ENCODE measurements at regions not wholly inside any gene's neighbourhood (a gene's known extent, or its start where the extent isn't known, plus 50 kb on each side); places are given as distances from the start of the nearest gene placed in this dataset.
A peak's percentile ranks its signal among the peaks of the same experiment; 100 is the strongest.
"Not testable (repeated sequence)": the region's sequence is repeated elsewhere in the genome, so short reads cannot be mapped to it uniquely, and the experiment has no call there.

GRCh38 chr4:147173797-147174432, 228.3 kb upstream of the TTC29 start:
- no peak for DNase-seq

DNA sequence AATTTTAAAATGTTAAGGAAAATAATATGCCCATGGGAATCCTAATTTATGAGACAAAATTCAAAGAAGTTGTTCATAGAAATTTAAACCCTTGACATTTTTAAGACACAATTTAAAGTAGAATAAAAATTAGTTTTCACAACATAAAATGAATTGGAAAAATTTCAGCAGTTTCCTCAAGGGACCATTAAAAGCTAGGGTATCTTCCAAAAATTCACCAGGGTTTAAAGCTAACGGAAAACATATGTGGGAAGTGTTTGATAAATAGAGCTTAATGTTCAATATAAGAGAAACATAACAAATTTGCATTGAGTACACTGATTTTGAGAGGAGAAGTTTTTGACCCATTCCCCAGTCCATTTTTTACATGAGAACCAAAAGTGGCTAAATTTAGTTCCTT, 228.9 kb upstream of the TTC29 start:
- no peak for DNase-seq

DNA sequence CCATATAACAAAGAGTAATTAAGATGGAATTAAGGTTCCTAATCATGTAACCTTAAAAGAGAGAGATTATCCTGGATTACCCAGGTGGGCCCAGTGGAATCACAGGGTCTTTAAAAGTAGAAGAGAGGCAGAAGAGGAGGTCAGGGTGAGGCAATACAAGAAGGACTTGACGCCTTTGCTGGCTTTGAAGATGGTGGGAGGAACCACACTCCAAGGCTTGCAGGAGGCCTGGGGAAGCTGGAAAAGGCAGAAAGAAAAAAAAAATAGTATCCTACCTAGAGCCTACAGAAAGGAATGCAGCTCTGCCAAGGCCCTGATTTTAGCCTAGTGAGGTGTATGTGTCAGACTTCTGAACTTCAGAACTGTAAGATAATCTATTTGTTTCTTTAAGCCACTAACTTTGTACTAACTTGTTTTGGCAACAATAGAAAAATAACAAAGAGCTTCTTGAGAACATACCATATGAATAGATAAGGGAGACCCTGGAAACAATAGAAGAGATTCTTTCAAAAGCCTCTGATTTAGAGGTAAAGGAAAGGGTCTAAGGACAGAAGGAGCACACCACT, 229.9 kb upstream of the TTC29 start:
- no peak for DNase-seq

GRCh38 chr4:147182041-147182440, 236.4 kb upstream of the TTC29 start:
- no peak for DNase-seq

DNA sequence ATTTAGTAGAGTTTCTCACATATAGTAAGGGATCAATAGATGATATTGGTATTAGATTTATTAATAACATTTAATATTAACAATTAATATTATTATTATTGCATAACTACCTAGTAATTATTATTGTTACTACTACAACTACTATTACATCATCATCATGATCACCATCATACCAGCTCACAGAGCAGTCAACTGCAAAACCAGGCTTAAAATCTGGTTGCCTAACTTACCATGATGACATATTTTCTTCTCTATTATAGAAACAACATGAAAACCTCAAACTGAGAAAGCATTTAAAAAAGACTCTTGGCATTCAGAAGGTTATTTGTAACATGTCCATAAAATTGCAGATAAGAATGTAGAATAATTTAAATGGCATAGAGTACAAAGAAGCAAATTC, 247.0 kb upstream of the TTC29 start:
- DNase-seq = no peak

DNA sequence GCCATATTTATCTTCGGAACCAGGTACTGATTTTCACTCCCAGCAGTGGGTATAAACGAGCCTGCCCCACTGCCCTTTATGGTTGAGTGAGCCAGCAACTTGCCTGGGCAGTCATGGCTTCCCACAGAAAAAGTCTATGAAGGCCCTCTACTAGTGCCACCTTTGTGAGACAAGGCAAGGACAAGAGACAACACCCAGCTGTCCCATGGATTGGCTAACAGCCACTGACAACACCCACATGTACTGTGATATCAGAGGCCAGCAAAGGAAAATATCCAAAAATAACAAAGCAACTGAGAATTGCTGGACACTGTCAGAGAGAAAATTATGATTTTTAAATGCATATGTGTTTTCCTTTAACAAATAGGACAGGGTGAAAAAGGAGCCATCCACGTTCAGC, 248.4 kb upstream of the TTC29 start:
- no peak for DNase-seq

DNA sequence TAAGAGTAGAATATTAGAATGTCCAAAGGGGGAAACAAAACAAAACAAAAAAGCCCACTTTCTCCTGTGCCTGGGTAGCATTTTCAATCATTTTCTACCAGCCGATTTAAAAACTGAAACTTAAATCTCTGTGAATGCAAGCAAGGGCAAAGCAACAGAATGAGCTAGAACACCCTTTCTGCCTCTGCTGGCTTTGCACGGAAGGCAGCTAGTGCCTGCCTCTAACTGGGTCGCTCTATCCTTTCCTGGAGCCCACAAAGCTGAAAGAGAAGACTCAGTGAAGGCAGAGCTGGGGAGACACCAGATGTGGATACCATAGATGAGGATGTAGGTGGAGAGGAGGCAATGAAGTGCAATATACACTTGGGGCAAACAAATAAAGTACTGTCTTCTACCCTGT, 248.9 kb upstream of the TTC29 start:
- no peak for DNase-seq

DNA sequence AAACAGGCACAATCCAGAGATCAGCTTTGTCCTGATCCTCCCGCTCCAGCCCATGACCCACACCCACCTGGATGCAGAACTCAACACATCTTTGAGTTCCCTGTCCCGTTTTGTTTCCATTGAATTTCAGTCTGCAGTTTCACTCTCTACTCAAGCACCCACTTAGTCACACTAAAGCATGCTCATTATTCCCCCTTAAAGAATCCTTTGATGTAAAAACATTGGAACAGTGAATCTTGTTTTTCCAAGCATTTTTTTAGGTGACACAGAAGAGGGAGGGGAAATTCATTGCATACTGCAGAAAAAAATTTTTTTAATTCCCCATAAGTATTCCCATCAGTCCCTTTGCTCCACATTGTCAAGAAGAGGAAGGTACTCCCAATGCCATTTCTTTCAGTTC, 249.7 kb upstream of the TTC29 start:
- DNase-seq = no peak

DNA sequence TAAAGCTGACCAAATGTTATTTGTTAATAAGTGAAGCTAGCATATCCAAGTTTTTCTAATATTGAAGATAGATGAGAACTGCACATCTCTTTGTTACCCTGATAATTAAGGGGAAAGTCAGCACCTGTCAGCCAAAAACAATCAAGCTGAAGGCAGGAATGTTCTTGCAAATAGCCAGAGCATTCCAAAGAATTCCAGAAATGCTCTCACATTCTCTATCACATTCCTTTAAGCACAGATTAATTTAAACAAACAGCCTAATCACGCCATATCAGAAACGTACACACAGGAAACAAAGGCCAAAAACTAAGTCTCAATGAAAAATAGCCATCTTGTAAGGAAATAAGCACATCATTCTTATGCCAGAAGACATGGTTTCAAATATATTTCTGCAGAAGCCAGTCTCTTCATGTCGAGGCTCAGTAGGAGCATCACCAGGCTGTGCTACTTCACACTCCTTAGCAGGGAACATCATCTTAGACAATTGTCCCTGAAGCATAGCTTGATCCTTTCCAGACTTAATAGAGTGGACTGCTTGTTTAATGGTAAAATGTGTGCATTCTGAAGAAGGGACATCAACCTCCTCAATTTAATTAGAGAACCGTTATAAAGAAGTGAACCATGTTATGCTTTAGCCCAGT, 252.9 kb upstream of the TTC29 start:
- no peak for DNase-seq

- peak in 1 of 3 donors; percentile 16 for DNase-seq
Measured at GRCh38 chr4:147201016-147201415, 255.4 kb upstream of the TTC29 start.

DNA sequence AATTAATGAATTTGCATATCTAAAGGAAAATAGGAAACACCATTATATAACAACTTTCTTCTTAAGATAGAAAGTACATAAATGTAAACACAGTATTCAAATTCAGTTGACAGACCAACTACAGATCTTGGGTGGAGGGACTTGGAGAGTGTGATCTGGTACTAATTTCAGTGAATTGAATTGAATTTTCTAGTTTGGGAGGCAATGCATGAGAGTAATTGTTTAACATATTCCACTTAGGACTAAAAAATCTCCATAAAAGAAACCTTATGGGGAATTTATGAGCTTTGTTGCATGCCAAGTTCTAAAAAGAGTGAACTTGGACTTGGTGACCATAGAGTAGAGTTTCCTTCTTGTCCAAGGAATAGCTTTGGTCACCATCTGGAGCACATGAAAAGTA, 261.1 kb upstream of the TTC29 start:
- no peak for DNase-seq

- no peak for DNase-seq
Measured at GRCh38 chr4:147207911-147208310, 262.2 kb upstream of the TTC29 start.

DNA sequence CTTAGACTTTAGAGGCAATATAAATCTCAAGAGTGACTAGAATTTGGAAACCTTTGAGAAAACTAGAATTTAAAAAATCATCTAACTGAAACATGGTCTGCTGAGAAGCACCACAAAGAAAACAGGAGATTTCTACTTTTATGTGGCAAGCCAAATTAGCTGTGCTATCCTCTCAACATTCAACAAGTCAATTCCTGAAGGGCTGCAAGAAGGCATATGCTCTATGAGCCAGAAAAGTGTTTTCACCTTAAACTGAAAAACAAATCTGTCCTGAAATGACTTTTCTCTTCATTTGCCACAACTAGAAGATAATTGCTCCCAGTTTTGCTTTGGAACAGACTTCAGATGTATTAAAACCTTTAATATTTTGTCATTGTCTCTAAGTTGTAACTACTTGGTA, 263.2 kb upstream of the EDNRA start:
- no peak for DNase-seq

- no peak for DNase-seq
Measured at GRCh38 chr4:147219145-147219544, 261.8 kb upstream of the EDNRA start.

DNA sequence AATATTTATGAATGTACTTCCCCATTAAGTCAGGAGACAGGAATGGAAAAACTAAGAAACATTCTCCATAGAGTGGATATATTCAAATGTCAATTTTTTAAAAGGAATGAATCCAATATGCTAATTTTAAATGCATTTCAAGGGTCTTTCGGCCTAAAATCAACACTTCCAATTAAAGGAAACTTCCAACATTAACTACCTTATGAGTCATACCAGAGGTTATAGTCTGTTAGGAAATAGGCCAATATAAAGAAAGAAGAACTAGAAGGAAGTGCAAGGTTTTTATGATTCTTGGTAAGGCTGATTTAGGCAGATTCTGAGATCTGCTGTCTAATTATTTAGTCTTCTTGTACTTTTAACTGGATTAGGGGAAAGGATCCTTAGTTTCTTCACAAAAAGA, 260.1 kb upstream of the EDNRA start:
- no peak for DNase-seq

- DNase-seq = no peak
Measured at GRCh38 chr4:147222906-147223305, 258.0 kb upstream of the EDNRA start.

- no peak for DNase-seq
Measured at GRCh38 chr4:147223576-147223975, 257.3 kb upstream of the EDNRA start.

DNA sequence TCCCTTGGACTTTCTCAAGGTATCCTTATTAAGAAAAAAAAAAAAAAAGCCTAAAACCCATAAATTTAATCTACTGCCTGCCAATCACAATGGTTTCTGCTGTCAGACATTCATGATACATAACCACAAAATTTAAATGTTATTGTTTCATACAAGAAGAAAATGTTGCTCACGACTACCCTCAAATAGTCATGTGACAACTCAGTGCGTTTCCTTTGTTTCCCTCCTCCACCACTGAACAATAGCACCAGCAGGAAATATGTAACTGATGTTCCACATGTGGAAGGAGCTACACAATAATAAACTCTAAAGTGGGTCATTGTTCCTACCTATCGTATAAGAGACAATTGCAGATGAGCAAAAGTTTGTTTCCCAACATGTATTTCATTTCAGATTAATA, 244.1 kb upstream of the EDNRA start:
- no peak for DNase-seq

DNA sequence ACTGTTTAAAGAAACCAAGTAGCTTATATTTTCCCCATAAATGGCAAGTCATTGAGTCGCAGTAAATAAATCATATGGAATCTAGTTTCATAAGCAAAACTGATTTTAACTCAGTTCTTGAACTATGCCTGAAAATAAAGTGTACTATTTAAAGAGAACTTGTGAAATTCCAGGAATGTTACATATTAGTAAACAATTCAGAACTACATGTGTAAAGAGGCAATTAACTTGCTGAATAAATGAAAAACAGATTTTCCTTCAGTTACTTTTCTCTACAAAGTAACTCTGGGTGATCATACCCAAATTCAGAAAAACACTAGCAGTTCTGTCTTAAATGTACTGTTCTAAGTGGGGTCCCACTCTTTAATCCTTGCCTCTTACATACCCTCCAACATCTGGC, 236.1 kb upstream of the EDNRA start:
- DNase-seq = no peak

DNA sequence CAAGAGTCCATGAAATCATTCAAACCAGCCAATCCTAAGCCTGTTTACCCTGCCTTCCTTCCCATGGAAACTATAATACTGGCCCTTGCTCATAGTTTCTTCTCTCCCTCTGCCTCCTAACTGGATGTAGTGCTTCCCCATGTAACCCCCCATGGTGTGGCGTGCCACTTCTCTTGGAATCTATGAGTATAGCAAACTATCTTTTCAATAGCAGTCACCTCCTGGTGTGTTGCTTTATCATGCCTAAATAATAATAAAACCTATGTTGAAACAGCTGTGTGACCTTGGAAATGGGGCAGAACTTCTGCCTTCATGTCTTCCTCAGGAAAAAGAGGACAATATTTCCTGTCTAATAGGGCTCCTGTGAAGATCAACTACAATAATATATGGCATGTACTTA, 234.8 kb upstream of the EDNRA start:
- DNase-seq = no peak

GRCh38 chr4:147246528-147246927, 234.4 kb upstream of the EDNRA start:
- not testable (repeated sequence) for DNase-seq

DNA sequence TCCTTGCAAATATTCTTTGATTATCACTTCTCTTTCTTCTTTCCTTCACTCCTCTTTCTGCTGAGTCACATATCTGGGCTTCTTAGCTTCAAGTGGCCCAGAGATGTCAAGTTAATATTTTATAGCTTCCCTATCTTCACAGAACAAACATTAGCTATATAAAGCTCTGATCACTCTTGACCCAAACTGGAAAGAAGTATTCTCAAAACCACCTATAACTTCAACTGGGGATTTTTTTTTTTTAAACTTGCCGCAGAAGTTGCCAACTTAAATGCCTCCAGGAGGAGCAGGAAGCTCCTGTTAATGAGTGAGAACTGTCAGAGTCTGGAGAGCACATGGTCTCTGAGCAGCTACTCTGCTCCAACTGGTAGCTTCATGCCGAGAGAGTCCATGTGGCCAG, 233.3 kb upstream of the EDNRA start:
- no peak for DNase-seq

DNA sequence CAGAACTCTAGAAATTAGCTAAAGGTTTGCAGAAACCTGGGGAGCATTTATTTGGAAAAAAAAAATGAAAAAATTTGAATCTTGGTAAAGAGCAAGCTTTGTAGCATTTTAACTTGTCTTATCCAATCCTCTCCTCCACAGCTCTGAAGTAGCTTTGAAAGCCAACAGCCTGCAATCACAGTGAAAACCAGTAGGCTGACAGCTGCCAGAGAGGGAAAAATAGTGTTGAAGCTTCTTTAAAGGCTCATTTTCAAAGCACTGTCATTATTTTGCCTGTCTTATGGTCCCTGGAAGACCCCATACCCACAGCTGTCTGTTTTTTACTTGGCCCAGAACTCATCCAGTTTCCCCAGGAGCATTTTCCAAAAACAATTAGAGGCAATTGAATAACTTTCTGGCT, 230.8 kb upstream of the EDNRA start:
- DNase-seq = no peak

DNA sequence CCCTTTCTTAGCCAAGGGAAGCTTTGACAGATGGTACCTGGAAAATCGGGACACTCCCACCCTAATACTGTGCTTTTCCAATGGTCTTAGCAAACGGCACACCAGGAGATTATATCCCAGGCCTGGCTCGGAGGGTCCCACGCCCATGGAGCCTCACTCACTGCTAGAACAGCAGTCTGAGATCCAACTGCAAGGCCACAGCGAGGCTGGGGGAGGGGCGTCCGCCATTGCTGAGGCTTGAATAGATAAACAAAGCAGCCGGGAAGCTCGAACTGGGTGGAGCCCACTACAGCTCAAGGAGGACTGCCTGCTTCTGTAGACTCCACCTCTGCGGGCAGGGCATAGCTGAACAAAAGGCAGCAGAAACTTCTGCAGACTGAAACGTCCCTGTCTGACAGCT, 225.6 kb upstream of the EDNRA start:
- DNase-seq = not testable (repeated sequence)

DNA sequence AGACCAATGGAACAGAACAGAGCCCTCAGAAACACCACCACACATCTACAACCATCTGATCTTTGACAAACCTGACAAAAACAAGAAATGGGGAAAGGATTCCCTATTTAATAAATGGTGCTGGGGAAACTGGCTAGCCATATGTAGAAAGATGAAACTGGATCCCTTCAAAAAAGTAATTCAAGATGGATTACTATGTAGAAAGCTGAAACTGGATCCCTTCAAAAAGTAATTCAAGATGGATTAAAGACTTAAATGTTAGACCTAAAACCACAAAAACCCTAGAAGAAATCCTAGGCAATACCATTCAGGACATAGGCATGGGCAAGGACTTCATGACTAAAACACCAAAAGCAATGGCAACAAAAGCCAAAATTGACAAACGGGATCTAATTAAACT, 221.6 kb upstream of the EDNRA start:
- DNase-seq = not testable (repeated sequence)
